Cardiac muscle cell (in vitro differentiated cells and primary cell): ENCODE measurements at regions not wholly inside any gene's neighbourhood (a gene's known extent, or its start where the extent isn't known, plus 50 kb on each side); places are given as distances from the start of the nearest gene placed in this dataset.

Source experiments
- DNase-seq, 2 donors: peaks; one replicate each; pipeline versions ENCODE4 v3.0.0 to v3.0.0-alpha.2; 2010 to 2017; ENCODE audit warnings: low read depth in 1 of 2, low spot score in 1 of 2
- H3K27ac ChIP-seq: fragments of 200-600 bp; sonication (generic); 2 replicates; pipeline ENCODE4 v1.5.1; 2016
- H3K27me3 ChIP-seq: fragments of 200-600 bp; sonication (generic); 2 replicates; pipeline ENCODE4 v1.6.0; 2016; ENCODE audit warnings: control low read depth
- H3K36me3 ChIP-seq: fragments of 200-600 bp; sonication (generic); 2 replicates; pipeline ENCODE4 v1.5.1; 2016; ENCODE audit warnings: control low read depth
- H3K4me1 ChIP-seq: fragments of 200-600 bp; sonication (generic); 2 replicates; pipeline ENCODE4 v1.8.1; 2017; ENCODE audit warnings: low read depth, mild to moderate bottlenecking, mixed run types
- H3K4me3 ChIP-seq: fragments of 200-600 bp; sonication (generic); 2 replicates; pipeline ENCODE4 v1.5.1; 2016; ENCODE audit warnings: mild to moderate bottlenecking
- H3K9me3 ChIP-seq: fragments of 200-600 bp; sonication (generic); 2 replicates; pipeline ENCODE4 v1.5.1; 2017; ENCODE audit warnings: low read depth, mild to moderate bottlenecking, control low read depth
- CTCF ChIP-seq: IDR thresholded peaks from 2 replicates; pipeline ENCODE4 v1.5.1; 2012; ENCODE audit warnings: low read depth, mild to moderate bottlenecking, low read length

DNA sequence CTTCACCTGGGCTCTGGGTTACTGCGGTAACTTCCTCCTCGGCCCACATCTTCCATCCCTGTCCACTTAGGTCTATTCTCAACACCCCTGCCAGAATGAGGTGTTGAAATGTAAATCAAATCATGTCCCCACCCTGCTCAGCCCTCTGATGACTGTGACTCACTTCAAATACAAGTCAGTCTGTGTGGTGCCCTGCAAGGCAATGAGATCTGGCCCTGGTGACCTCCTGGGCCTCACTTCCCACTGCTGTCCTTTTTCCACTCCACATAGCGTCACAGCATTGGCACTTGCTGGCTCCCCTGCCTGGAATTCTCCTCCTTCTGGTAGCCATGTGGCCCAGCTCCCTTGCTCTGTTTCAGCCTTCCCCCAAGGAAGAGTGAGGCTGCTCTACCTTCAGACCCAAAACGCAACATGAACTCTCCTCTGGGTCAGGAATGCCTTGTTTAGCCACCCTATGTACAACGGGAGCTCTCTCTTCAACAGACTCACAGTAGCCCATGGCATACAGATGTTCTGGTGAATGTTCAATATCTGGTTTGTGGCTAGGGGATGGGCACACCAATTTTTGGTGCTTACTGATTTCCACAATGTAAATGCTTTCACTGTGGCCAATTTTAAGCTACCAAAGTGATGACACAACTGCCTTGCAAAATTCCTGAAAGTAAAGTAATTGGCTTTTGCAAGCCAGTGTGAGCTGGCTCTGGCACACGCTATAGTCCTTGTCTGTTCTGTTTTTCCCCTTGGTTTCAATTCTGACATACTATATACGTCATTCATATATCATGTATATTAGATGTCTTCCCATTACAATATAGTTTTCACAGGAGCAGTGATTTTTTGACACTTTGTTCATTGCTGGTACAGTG lies 550.3 kb upstream of the HS6ST1 start:
- TF ChIP-seq CTCF, result no peak
- H3K27me3 ChIP-seq, result no peaks in the 10 kb centered on the region
- H3K4me1 ChIP-seq, result peaks cover 21% of the 10 kb centered on the region
- no peak overlapping the region for H3K27ac ChIP-seq
- peak in 1 of 2 donors; percentile 60 for DNase-seq
- no peaks in the 10 kb centered on the region for H3K36me3 ChIP-seq
- H3K4me3 ChIP-seq, result no peak overlapping the region
- no peaks in the 10 kb centered on the region for H3K9me3 ChIP-seq

DNA sequence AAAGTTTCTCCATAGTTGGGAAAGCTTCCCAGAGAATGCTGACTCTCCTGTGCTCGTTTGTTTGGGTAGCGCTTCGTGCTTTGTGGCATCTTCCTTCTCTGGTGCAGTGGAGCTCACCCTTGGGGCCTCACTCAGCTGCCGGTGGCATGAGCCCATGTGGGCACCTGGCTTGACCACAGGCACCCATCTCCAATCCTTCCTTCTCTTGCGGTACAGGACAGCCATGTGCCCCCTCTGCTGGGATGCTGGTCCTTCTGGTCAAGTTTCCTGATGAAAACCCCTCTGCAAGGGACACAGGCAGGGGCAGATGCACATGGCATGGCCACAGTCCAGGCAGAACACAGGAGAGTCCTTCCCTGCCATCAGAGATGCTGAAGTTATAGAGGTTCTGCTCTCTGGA lies 555.9 kb upstream of the HS6ST1 start:
- Histone ChIP-seq H3K9me3 (no peaks in the 10 kb centered on the region), H3K27ac (no peak overlapping the region), H3K27me3 (no peaks in the 10 kb centered on the region), H3K4me1 (peaks cover 10% of the 10 kb centered on the region), H3K4me3 (no peak overlapping the region), H3K36me3 (no peaks in the 10 kb centered on the region)
- no peak for TF ChIP-seq CTCF
- no peak for DNase-seq

GRCh38 chr2:128876986-128877983 lies 558.6 kb upstream of the HS6ST1 start:
- H3K4me1 ChIP-seq, result peaks cover 10% of the 10 kb centered on the region
- H3K27ac ChIP-seq, result no peak overlapping the region
- no peaks in the 10 kb centered on the region for H3K9me3 ChIP-seq
- TF ChIP-seq CTCF, result no peak
- H3K4me3 ChIP-seq, result no peak overlapping the region
- DNase-seq, result no peak
- no peaks in the 10 kb centered on the region for H3K27me3 ChIP-seq
- H3K36me3 ChIP-seq, result no peaks in the 10 kb centered on the region

GRCh38 chr2:128879161-128879560 lies 560.5 kb upstream of the HS6ST1 start:
- Histone ChIP-seq H3K36me3 (no peaks in the 10 kb centered on the region), H3K27me3 (no peaks in the 10 kb centered on the region), H3K27ac (no peak overlapping the region), H3K4me3 (no peak overlapping the region), H3K9me3 (no peaks in the 10 kb centered on the region), H3K4me1 (peaks cover 10% of the 10 kb centered on the region)
- DNase-seq, result no peak
- no peak for TF ChIP-seq CTCF

GRCh38 chr2:128894896-128895295 lies 576.2 kb upstream of the HS6ST1 start:
- no peak overlapping the region for H3K27ac ChIP-seq
- TF ChIP-seq CTCF, result no peak

More at GRCh38 chr2:128894896-128895295, 576.2 kb upstream of the HS6ST1 start:
- H3K27me3 ChIP-seq, result no peaks in the 10 kb centered on the region
- H3K4me1 ChIP-seq, result no peaks in the 10 kb centered on the region
- no peaks in the 10 kb centered on the region for H3K36me3 ChIP-seq
- no peak overlapping the region for H3K4me3 ChIP-seq
- no peak for DNase-seq
- no peaks in the 10 kb centered on the region for H3K9me3 ChIP-seq
